WTC11 (cell line): ENCODE measurements at regions not wholly inside any gene's neighbourhood (a gene's known extent, or its start where the extent isn't known, plus 50 kb on each side); places are given as distances from the start of the nearest gene placed in this dataset.

Experiments
- ATAC-seq: fragments of 200-7000 bp; cut with Tn5 transposase; 2 replicates; pipeline ENCODE4 v1.10.0; 2021; ENCODE audit warnings: mild to moderate bottlenecking, moderate library complexity
- CTCF ChIA-PET: fragments of 300-600 bp; sonication (Branson Sonifier 250); formaldehyde crosslinking; loops from one replicate; lab custom pipeline; 2021; ENCODE audit warnings: antibody characterized with exemption; lab: Charles Lee
- POLR2A ChIA-PET: fragments of 350-600 bp; sonication (Branson Sonifier 250); formaldehyde crosslinking; loops from one replicate; lab custom pipeline; 2021; ENCODE audit warnings: antibody characterized with exemption; lab: Charles Lee
- DNase-seq: peaks from one replicate; pipeline ENCODE4 v3.0.0; 2021; ENCODE audit warnings: low spot score
- H3K27ac Mint-ChIP-seq: 2 replicates; pipeline ENCODE4 v1.8.0; 2021; ENCODE audit warnings: mixed read lengths
- H3K27me3 Mint-ChIP-seq: 2 replicates; pipeline ENCODE4 v1.8.0; 2021; ENCODE audit warnings: low read depth, mild to moderate bottlenecking, moderate library complexity, mixed read lengths
- H3K36me3 Mint-ChIP-seq: 2 replicates; pipeline ENCODE4 v1.8.0; 2021; ENCODE audit warnings: mixed read lengths
- H3K4me1 Mint-ChIP-seq: 2 replicates; pipeline ENCODE4 v1.8.0; 2022; ENCODE audit warnings: mixed read lengths
- H3K4me3 Mint-ChIP-seq: 2 replicates; pipeline ENCODE4 v1.8.0; 2021; ENCODE audit warnings: mild to moderate bottlenecking, moderate library complexity, mixed read lengths
- H3K9me3 Mint-ChIP-seq: 2 replicates; pipeline ENCODE4 v1.8.0; 2021; ENCODE audit warnings: mixed read lengths
- AFF4 ChIP-seq: sonication (generic); formaldehyde crosslinking; IDR thresholded peaks from 2 replicates; pipeline ENCODE4 v1.8.1; 2023; ENCODE audit warnings: mild to moderate bottlenecking, missing genetic modification reagents, borderline replicate concordance
- ATF3 ChIP-seq: sonication (generic); formaldehyde crosslinking; conservative IDR thresholded peaks from 2 replicates; pipeline ENCODE4 v1.8.1; 2022; ENCODE audit warnings: mild to moderate bottlenecking, missing genetic modification reagents
- CBFB ChIP-seq: sonication (generic); formaldehyde crosslinking; IDR thresholded peaks from 2 replicates; pipeline ENCODE4 v1.8.1; 2022; ENCODE audit warnings: mild to moderate bottlenecking, low read depth, missing genetic modification reagents
- CDX4 ChIP-seq: fragments of 250-450 bp; sonication (Bioruptor Pico); IDR thresholded peaks from 2 replicates; pipeline ENCODE4 v1.9.0; 2021; ENCODE audit warnings: moderate library complexity, mild to moderate bottlenecking, inconsistent platforms, borderline replicate concordance
- CREM ChIP-seq: sonication (generic); formaldehyde crosslinking; IDR thresholded peaks from 2 replicates; pipeline ENCODE4 v1.8.1; 2022; ENCODE audit warnings: mild to moderate bottlenecking, missing genetic modification reagents, moderate library complexity
- ELF4 ChIP-seq: sonication (generic); formaldehyde crosslinking; IDR thresholded peaks from 2 replicates; pipeline ENCODE4 v1.8.1; 2022; ENCODE audit warnings: low read depth, mild to moderate bottlenecking, moderate library complexity, missing genetic modification reagents
- EMX1 ChIP-seq: fragments of 250-450 bp; sonication (Bioruptor Pico); IDR thresholded peaks from 2 replicates; pipeline ENCODE4 v1.8.0; 2021; ENCODE audit warnings: mild to moderate bottlenecking
- ESRRA ChIP-seq: sonication (generic); formaldehyde crosslinking; IDR thresholded peaks from 2 replicates; pipeline ENCODE4 v1.8.1; 2022; ENCODE audit warnings: mild to moderate bottlenecking, missing genetic modification reagents, borderline replicate concordance
- FOXP1 ChIP-seq: sonication (generic); formaldehyde crosslinking; IDR thresholded peaks from 2 replicates; pipeline ENCODE4 v1.8.0; 2022; ENCODE audit warnings: missing genetic modification reagents, mild to moderate bottlenecking, moderate library complexity, borderline replicate concordance
- GTF2I ChIP-seq: fragments of 250-450 bp; sonication (Bioruptor Pico); conservative IDR thresholded peaks from 2 replicates; pipeline ENCODE4 v1.4.0; 2021; ENCODE audit warnings: mild to moderate bottlenecking
- KAT7 ChIP-seq: sonication (generic); formaldehyde crosslinking; IDR thresholded peaks from 2 replicates; pipeline ENCODE4 v1.8.1; 2023; ENCODE audit warnings: missing genetic modification reagents, mild to moderate bottlenecking, borderline replicate concordance
- MAX ChIP-seq: sonication (generic); formaldehyde crosslinking; IDR thresholded peaks from 2 replicates; pipeline ENCODE4 v1.8.0; 2022; ENCODE audit warnings: mild to moderate bottlenecking, missing genetic modification reagents
- NFE2L1 ChIP-seq: sonication (generic); formaldehyde crosslinking; IDR thresholded peaks from 2 replicates; pipeline ENCODE4 v1.8.1; 2023; ENCODE audit warnings: missing genetic modification reagents
- NR1H2 ChIP-seq: sonication (generic); formaldehyde crosslinking; IDR thresholded peaks from 2 replicates; pipeline ENCODE4 v1.9.0; 2021; ENCODE audit warnings: mild to moderate bottlenecking, moderate library complexity, missing genetic modification reagents
- PRDM15 ChIP-seq: sonication (generic); formaldehyde crosslinking; IDR thresholded peaks from 2 replicates; pipeline ENCODE4 v1.8.0; 2022; ENCODE audit warnings: missing genetic modification reagents
- RORB ChIP-seq: fragments of 250-450 bp; sonication (Bioruptor Pico); IDR thresholded peaks from 2 replicates; pipeline ENCODE4 v1.9.0; 2021; ENCODE audit warnings: mild to moderate bottlenecking
- TCF7 ChIP-seq: sonication (generic); formaldehyde crosslinking; IDR thresholded peaks from 2 replicates; pipeline ENCODE4 v1.8.0; 2022; ENCODE audit warnings: mild to moderate bottlenecking, low read depth, missing genetic modification reagents, moderate library complexity
- TEAD4 ChIP-seq: sonication (generic); formaldehyde crosslinking; IDR thresholded peaks from 2 replicates; pipeline ENCODE4 v1.8.0; 2022; ENCODE audit warnings: mild to moderate bottlenecking, missing genetic modification reagents
- ZNF121 ChIP-seq: sonication (generic); formaldehyde crosslinking; IDR thresholded peaks from 2 replicates; pipeline ENCODE4 v1.8.0; 2023; ENCODE audit warnings: missing genetic modification reagents
- ZNF232 ChIP-seq: sonication (generic); formaldehyde crosslinking; IDR thresholded peaks from 2 replicates; pipeline ENCODE4 v1.8.0; 2022; ENCODE audit warnings: mild to moderate bottlenecking, missing genetic modification reagents
- ZNF317 ChIP-seq: sonication (generic); formaldehyde crosslinking; IDR thresholded peaks from 2 replicates; pipeline ENCODE4 v1.8.1; 2023; ENCODE audit warnings: low read depth, mild to moderate bottlenecking, moderate library complexity, missing genetic modification reagents, borderline replicate concordance
- ZNF423 ChIP-seq: fragments of 250-450 bp; sonication (Bioruptor Pico); IDR thresholded peaks from 2 replicates; pipeline ENCODE4 v2.1.2; 2022; ENCODE audit warnings: mild to moderate bottlenecking, moderate library complexity
- TF ChIP-seq, protein P1 (sequence below): sonication (generic); formaldehyde crosslinking; IDR thresholded peaks from 2 replicates; pipeline ENCODE4 v1.8.1; 2023; ENCODE audit warnings: mild to moderate bottlenecking, missing genetic modification reagents, moderate library complexity

GRCh38 chr2:150168595-150169236, 318.8 kb downstream of the RND3 start (continued):
- TF ChIP-seq TEAD4 (CRISPR knock-in tag): no peak

GRCh38 chr2:150167711-150168110, 319.8 kb downstream of the RND3 start:
- Mint-ChIP-seq H3K4me1 (peaks cover 19% of the 10 kb centered on the region), H3K9me3 (peaks cover 13% of the 10 kb centered on the region), H3K4me3 (no peak overlapping the region), H3K27me3 (no peaks in the 10 kb centered on the region; the same call in 1 of the 2 replicates), H3K27ac (no peak overlapping the region), H3K36me3 (peaks cover 9% of the 10 kb centered on the region)
- no peak for ATAC-seq
- CTCF ChIA-PET: no interaction called here
- no peak for TF ChIP-seq ELF4 (CRISPR knock-in tag)
- no peak for TF ChIP-seq TCF7 (CRISPR knock-in tag)
- no peak for TF ChIP-seq ZNF232 (CRISPR knock-in tag)
- no peak for TF ChIP-seq KAT7
- no peak for TF ChIP-seq CREM (CRISPR knock-in tag)
- no peak for TF ChIP-seq EMX1 (CRISPR knock-in tag)
- no peak for TF ChIP-seq ZNF317 (CRISPR knock-in tag)
- TF ChIP-seq NFE2L1 (CRISPR knock-in tag): no peak
- TF ChIP-seq ZNF423 (CRISPR knock-in tag): no peak
- no peak for TF ChIP-seq ESRRA (CRISPR knock-in tag)
- no peak for TF ChIP-seq CDX4 (CRISPR knock-in tag)
- no peak for TF ChIP-seq MAX (CRISPR knock-in tag)
- TF ChIP-seq PRDM15 (CRISPR knock-in tag): no peak
- no peak for TF ChIP-seq ATF3 (CRISPR knock-in tag)
- TF ChIP-seq CBFB (CRISPR knock-in tag): no peak
- POLR2A ChIA-PET: no interaction called here
- DNase-seq: no peak

GRCh38 chr2:150166313-150167051, 321.0 kb downstream of the RND3 start:
- Mint-ChIP-seq H3K9me3 (peaks cover 13% of the 10 kb centered on the region), H3K4me1 (peaks cover 19% of the 10 kb centered on the region), H3K36me3 (peaks cover 9% of the 10 kb centered on the region), H3K27me3 (no peaks in the 10 kb centered on the region; the same call in 1 of the 2 replicates), H3K4me3 (no peak overlapping the region), H3K27ac (no peak overlapping the region)
- DNase-seq (no peak), ATAC-seq (no peak)
- CTCF ChIA-PET: no interaction called here
- POLR2A ChIA-PET: no interaction called here
- no peak for TF ChIP-seq FOXP1 (CRISPR knock-in tag)
- TF ChIP-seq, protein P1, sequence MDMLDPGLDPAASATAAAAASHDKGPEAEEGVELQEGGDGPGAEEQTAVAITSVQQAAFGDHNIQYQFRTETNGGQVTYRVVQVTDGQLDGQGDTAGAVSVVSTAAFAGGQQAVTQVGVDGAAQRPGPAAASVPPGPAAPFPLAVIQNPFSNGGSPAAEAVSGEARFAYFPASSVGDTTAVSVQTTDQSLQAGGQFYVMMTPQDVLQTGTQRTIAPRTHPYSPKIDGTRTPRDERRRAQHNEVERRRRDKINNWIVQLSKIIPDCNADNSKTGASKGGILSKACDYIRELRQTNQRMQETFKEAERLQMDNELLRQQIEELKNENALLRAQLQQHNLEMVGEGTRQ (CRISPR knock-in tag): no peak
- TF ChIP-seq GTF2I (CRISPR knock-in tag): no peak
- no peak for TF ChIP-seq CBFB (CRISPR knock-in tag)
- TF ChIP-seq ZNF121 (CRISPR knock-in tag): no peak
- no peak for TF ChIP-seq NR1H2 (CRISPR knock-in tag)
- TF ChIP-seq RORB (CRISPR knock-in tag): no peak
- no peak for TF ChIP-seq AFF4 (CRISPR knock-in tag)
- no peak for TF ChIP-seq ESRRA (CRISPR knock-in tag)
